GM12872 (cell line): ENCODE measurements at regions not wholly inside any gene's neighbourhood (a gene's known extent, or its start where the extent isn't known, plus 50 kb on each side); places are given as distances from the start of the nearest gene placed in this dataset.

ENCODE experiments used
- CTCF ChIP-seq: IDR thresholded peaks from 3 replicates; pipeline ENCODE4 v1.5.1; 2011; ENCODE audit warnings: low read depth, mild to moderate bottlenecking, low read length, moderate library complexity; ENCODE audit not compliant: insufficient read depth

DNA sequence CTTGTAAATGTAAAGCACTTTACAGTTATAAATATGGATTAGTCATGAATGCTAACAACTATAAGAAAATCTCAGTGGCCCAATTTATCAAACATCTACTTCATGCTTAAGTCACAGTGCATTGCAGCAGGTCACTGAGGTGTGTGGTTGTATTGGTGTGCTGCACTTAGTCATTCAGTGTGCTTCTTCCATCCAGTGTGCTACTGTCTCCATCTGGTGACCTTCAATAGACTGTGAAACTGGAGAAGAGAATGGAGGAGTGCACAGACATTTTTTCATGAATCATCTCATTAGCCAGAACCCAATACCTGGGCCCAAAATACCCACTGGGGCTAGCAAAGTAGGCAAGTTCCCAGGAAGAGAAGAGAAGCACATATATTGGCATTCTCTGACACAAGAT, 199.6 kb downstream of the SHOX2 start:
- TF ChIP-seq CTCF = no peak

GRCh38 chr3:157905885-157906284, 200.3 kb downstream of the SHOX2 start:
- no peak for TF ChIP-seq CTCF

- TF ChIP-seq CTCF = 0 out of 3 replicates have a peak, but pooled peaks have one; percentile 6
Observed at GRCh38 chr3:157888040-157888439, 218.2 kb downstream of the SHOX2 start.

DNA sequence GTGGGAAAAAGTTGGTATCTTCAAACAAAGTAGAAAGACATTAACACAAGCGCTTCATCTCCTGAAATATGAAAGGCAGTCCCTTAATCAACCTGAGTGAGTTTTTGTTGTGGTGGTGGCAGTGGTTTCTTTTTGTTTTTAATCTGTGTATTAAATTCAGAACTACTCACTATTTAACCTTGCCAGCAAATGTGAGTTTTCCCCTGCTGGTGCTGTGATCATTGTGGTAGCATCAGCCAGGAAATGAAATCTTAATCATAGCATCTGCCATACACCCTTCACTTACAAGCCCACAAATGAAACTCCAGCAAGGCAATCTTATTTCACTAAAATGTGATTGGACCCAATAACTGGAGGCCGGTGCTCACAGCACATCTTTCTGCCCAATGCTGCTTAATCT, 229.7 kb downstream of the SHOX2 start:
- TF ChIP-seq CTCF = no peak

DNA sequence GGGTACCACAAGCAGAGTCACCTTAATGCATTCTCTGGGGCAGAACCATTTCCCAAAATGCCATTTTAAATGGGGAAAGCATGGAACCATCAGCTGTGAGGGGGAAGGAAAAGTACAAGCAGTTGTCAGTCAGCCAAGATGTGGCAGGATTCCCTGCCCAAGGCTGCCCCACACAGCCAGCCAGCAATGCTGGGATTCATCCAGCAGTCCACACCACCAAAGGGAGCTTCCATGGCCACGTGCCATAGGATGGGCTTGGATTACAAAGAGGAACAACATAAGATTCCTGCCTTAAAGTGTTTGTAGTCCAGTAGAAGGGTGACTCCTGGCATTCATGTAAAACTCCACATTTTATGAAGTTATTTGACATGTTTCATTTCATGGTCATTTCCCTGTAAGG, 233.3 kb downstream of the SHOX2 start:
- no peak for TF ChIP-seq CTCF

DNA sequence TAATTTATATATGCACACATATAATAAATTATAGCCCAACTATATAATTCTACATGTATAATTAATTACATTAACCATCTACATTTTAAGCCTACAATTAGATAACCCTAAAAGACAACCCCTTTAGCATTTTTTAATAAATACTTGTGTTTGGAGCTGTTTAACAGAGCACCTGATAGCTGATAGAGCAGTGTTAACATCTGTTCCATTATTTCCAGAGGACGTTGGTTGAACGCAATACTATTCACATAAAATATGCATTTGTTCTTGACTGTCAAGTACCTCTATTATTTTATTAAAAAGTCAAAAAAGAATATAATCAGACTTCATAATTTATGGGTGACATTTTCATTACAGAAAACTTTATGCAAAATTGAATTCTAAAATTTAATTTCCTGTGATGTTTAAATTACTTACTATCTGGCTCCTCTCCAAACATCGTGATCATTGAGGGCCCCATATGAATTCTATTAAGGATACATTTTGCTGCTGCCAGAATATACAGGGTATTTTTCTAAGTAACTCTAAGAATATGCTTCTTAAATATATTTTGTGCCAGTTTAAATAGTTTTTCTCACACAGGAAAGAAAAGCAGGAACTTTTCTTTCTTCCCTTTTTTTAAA, 234.3 kb downstream of the SHOX2 start:
- TF ChIP-seq CTCF = no peak

DNA sequence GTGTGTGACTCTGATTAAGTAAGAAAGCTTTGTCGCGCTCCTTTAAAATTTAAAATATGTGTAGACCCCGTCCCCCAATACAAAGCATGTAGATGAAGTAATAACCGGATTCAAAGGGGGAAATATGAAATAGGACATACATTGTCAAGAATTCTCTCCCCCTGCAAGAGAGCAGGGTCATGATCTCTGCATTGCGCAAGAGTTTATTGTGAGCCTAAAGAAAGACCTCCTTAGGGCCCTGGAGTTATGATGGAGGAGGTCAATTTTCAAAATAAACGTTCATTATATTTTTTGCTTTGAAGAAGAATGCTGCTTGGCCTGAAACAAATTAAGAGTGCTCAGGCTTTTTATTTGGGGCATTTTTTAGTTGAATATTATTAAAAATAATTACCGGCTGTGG, 235.0 kb downstream of the SHOX2 start:
- TF ChIP-seq CTCF = no peak
